HEK293 (cell line): ENCODE measurements at regions not wholly inside any gene's neighbourhood (a gene's known extent, or its start where the extent isn't known, plus 50 kb on each side); places are given as distances from the start of the nearest gene placed in this dataset.

Experiments used
- CTCF ChIA-PET: fragments of 350-600 bp; formaldehyde crosslinking; extraction: SDS; loops from one replicate; lab custom pipeline; 2021; ENCODE audit warnings: antibody characterized with exemption; lab: Yijun Ruan, JAX
- POLR2A ChIA-PET: fragments of 300-600 bp; formaldehyde crosslinking; extraction: SDS; loops from one replicate; lab custom pipeline; 2020; ENCODE audit warnings: antibody characterized with exemption, inconsistent platforms; lab: Yijun Ruan, JAX
- H3K27ac ChIP-seq: fragments of 200-500 bp; sonication (Bioruptor generic); 2 replicates; pipeline ENCODE4 v1.5.1; 2014; ENCODE audit warnings: low read depth, low read length, control low read depth, inconsistent platforms; ENCODE audit errors: extremely low read depth
- H3K36me3 ChIP-seq, 2 experiments: fragments of 200-500 bp in 1 of 2; sonication (Bioruptor generic) in 1 of 2; 1 replicate in 1 of 2; 2 replicates in 1 of 2; pipeline ENCODE4 v1.5.1; 2014 to 2017; ENCODE audit warnings: inconsistent platforms in 2 of 2, low read length in 2 of 2; ENCODE audit not compliant: control insufficient read depth in 2 of 2, insufficient read depth in 1 of 2
- H3K4me1 ChIP-seq: fragments of 200-500 bp; sonication (Bioruptor generic); 2 replicates; pipeline ENCODE4 v1.5.1; 2014; ENCODE audit warnings: mild to moderate bottlenecking, low read length, inconsistent platforms; ENCODE audit not compliant: control insufficient read depth, insufficient read depth
- H3K4me3 ChIP-seq: 2 replicates; pipeline ENCODE4 v1.5.1; 2011; ENCODE audit warnings: low read depth, mild to moderate bottlenecking, control low read depth, low read length, moderate library complexity
- H3K9me3 ChIP-seq: fragments of 200-500 bp; sonication (Bioruptor generic); 2 replicates; pipeline ENCODE4 v1.5.1; 2014; ENCODE audit warnings: low read depth, low read length, inconsistent platforms; ENCODE audit not compliant: control insufficient read depth, insufficient read depth
- BCL11A ChIP-seq: fragments of 450-650 bp; formaldehyde crosslinking; IDR thresholded peaks from 2 replicates; pipeline ENCODE4 v1.5.1; 2016; ENCODE audit warnings: low read depth, missing biosample characterization, missing genetic modification characterization
- GLI2 ChIP-seq: fragments of 450-650 bp; formaldehyde crosslinking; IDR thresholded peaks from 2 replicates; pipeline ENCODE4; 2017; ENCODE audit warnings: missing biosample characterization, missing genetic modification characterization, low read depth, borderline replicate concordance
- HOXD13 ChIP-seq: sonication (generic); formaldehyde crosslinking; IDR thresholded peaks from 2 replicates; pipeline ENCODE4 v1.8.0; 2022; ENCODE audit warnings: missing genetic modification reagents, borderline replicate concordance
- PRDM2 ChIP-seq: fragments of 450-650 bp; formaldehyde crosslinking; IDR thresholded peaks from 2 replicates; pipeline ENCODE4 v1.5.1; 2016; ENCODE audit warnings: missing biosample characterization, missing genetic modification characterization, borderline replicate concordance
- PRDM6 ChIP-seq: fragments of 450-650 bp; formaldehyde crosslinking; IDR thresholded peaks from 2 replicates; pipeline ENCODE4 v1.5.1; 2017; ENCODE audit warnings: missing biosample characterization, missing genetic modification characterization
- REST ChIP-seq: fragments of 450-650 bp; formaldehyde crosslinking; IDR thresholded peaks from 2 replicates; pipeline ENCODE4 v1.5.1; 2016; ENCODE audit warnings: missing biosample characterization, missing genetic modification characterization
- TSHZ1 ChIP-seq: fragments of 450-650 bp; formaldehyde crosslinking; IDR thresholded peaks from 2 replicates; pipeline ENCODE4 v1.5.1; 2016; ENCODE audit warnings: missing biosample characterization, missing genetic modification characterization, borderline replicate concordance
- ZBTB11 ChIP-seq: fragments of 450-650 bp; formaldehyde crosslinking; conservative IDR thresholded peaks from 2 replicates; pipeline ENCODE4 v1.5.1; 2016; ENCODE audit warnings: low read depth, missing biosample characterization, missing genetic modification characterization
- ZBTB8A ChIP-seq: fragments of 450-650 bp; formaldehyde crosslinking; IDR thresholded peaks from 2 replicates; pipeline ENCODE4 v1.5.1; 2016; ENCODE audit warnings: missing biosample characterization, missing genetic modification characterization
- ZNF133 ChIP-seq: fragments of 450-650 bp; formaldehyde crosslinking; IDR thresholded peaks from 2 replicates; pipeline ENCODE4 v1.5.1; 2016; ENCODE audit warnings: missing biosample characterization, missing genetic modification characterization
- ZNF16 ChIP-seq: fragments of 450-650 bp; formaldehyde crosslinking; IDR thresholded peaks from 2 replicates; pipeline ENCODE4 v1.5.1; 2016; ENCODE audit warnings: low read depth, missing biosample characterization, missing genetic modification characterization
- ZNF24 ChIP-seq: fragments of 450-650 bp; formaldehyde crosslinking; IDR thresholded peaks from 2 replicates; pipeline ENCODE4 v1.5.1; 2016; ENCODE audit warnings: missing biosample characterization, missing genetic modification characterization
- ZNF404 ChIP-seq: fragments of 450-650 bp; formaldehyde crosslinking; IDR thresholded peaks from 2 replicates; pipeline ENCODE4 v1.5.1; 2017; ENCODE audit warnings: missing biosample characterization, missing genetic modification characterization
- ZNF449 ChIP-seq: fragments of 450-650 bp; formaldehyde crosslinking; IDR thresholded peaks from 2 replicates; pipeline ENCODE4 v1.5.1; 2017; ENCODE audit warnings: missing biosample characterization, mild to moderate bottlenecking, missing genetic modification characterization, moderate library complexity
- ZNF529 ChIP-seq: fragments of 450-650 bp; formaldehyde crosslinking; IDR thresholded peaks from 2 replicates; pipeline ENCODE4 v1.5.1; 2017; ENCODE audit warnings: missing genetic modification characterization, missing biosample characterization; ENCODE audit not compliant: insufficient replicate concordance
- ZNF548 ChIP-seq: fragments of 450-650 bp; formaldehyde crosslinking; IDR thresholded peaks from 2 replicates; pipeline ENCODE4 v1.5.1; 2016; ENCODE audit warnings: missing biosample characterization, missing genetic modification characterization
- ZNF792 ChIP-seq: fragments of 450-650 bp; formaldehyde crosslinking; IDR thresholded peaks from 2 replicates; pipeline ENCODE4 v1.5.1; 2016; ENCODE audit warnings: missing biosample characterization, missing genetic modification characterization

- no peak for TF ChIP-seq ZNF24 (tag by site-specific recombination)
- TF ChIP-seq ZBTB8A (tag by site-specific recombination) = no peak
- TF ChIP-seq ZNF404 (tag by site-specific recombination) = no peak
- TF ChIP-seq ZNF548 = no peak
- no peak for TF ChIP-seq PRDM2
- no peak for TF ChIP-seq BCL11A
- no peak for TF ChIP-seq GLI2 (tag by site-specific recombination)
- no peak for TF ChIP-seq ZNF792
These were observed 153.9 kb upstream of the RTL1 start (continued) for GRCh38 chr14:101057394-101057793.

GRCh38 chr14:101058571-101058970 is 155.0 kb upstream of the RTL1 start:
- ChIA-PET CTCF (no interaction called here), POLR2A (no interaction called here)
- no peaks in the 10 kb centered on the region for H3K4me1 ChIP-seq
- H3K36me3 ChIP-seq = no peaks in the 10 kb centered on the region
- H3K9me3 ChIP-seq = no peaks in the 10 kb centered on the region
- no peak overlapping the region for H3K27ac ChIP-seq
- H3K4me3 ChIP-seq = no peak overlapping the region
- TF ChIP-seq ZNF16 (no peak), ZNF449 (tag by site-specific recombination) (no peak), ZNF133 (tag by site-specific recombination) (no peak), TSHZ1 (no peak), REST (tag by site-specific recombination) (no peak), ZNF529 (tag by site-specific recombination) (no peak), PRDM6 (tag by site-specific recombination) (no peak), ZBTB11 (tag by site-specific recombination) (no peak), HOXD13 (CRISPR knock-in tag) (no peak)
